HepG2 (cell line): ENCODE measurements at regions not wholly inside any gene's neighbourhood (a gene's known extent, or its start where the extent isn't known, plus 50 kb on each side); places are given as distances from the start of the nearest gene placed in this dataset.
"Not testable (repeated sequence)": the region's sequence is repeated elsewhere in the genome, so short reads cannot be mapped to it uniquely, and the experiment has no call there.

Source experiments
- ATAC-seq: fragments of 200-7000 bp; cut with Tn5 transposase; 3 replicates; pipeline ENCODE4 v1.9.1; 2020; ENCODE audit warnings: mild to moderate bottlenecking, moderate library complexity
- BruUV-seq: library from RNA; stranded (reverse); fragments of 400-500 nt; replicated peaks from 2 replicates; lab custom pipeline; 2021; lab: Mats Ljungman, UMichigan
- CTCF ChIA-PET: fragments of 300-600 bp; formaldehyde crosslinking; extraction: SDS; loops from one replicate; lab custom pipeline; 2021; ENCODE audit warnings: low total read pairs, inconsistent platforms, low intra/inter-chr PET ratio; lab: Yijun Ruan, JAX
- POLR2A ChIA-PET: fragments of 350-600 bp; sonication (Branson Sonifier 250); formaldehyde crosslinking; loops from one replicate; lab custom pipeline; 2020; ENCODE audit warnings: antibody characterized with exemption, inconsistent platforms; lab: Yijun Ruan, JAX
- DNase-seq: peaks from one replicate; pipeline ENCODE4 v3.0.0-alpha.2; 2015; ENCODE audit warnings: low spot score
- FAIRE-seq: peaks from 3 replicates; lab custom pipeline; 2011; peaks lifted over from hg19 to GRCh38; lab: Jason Lieb, UNC
- H2AFZ ChIP-seq: one replicate; pipeline ENCODE4 v1.6.1; 2011; ENCODE audit warnings: low read length, inconsistent platforms
- H3K27ac ChIP-seq: fragments of 300-600 bp; 3 replicates; pipeline ENCODE4 v1.8.0; 2011; ENCODE audit warnings: mixed run types, mild to moderate bottlenecking, mixed read lengths, low read length, inconsistent platforms; ENCODE audit not compliant: insufficient read depth; ENCODE audit errors: extremely low read length
- H3K27me3 ChIP-seq, 2 experiments: fragments of 200-600 bp in 1 of 2; 2 replicates in 1 of 2; 3 replicates in 1 of 2; pipeline versions ENCODE4 v1.6.0 to v1.8.0; 2011; ENCODE audit warnings: low read length in 2 of 2, mild to moderate bottlenecking in 2 of 2, moderate library complexity in 2 of 2, inconsistent platforms in 1 of 2; ENCODE audit not compliant: insufficient read depth in 2 of 2, control insufficient read depth in 1 of 2
- H3K36me3 ChIP-seq, 2 experiments: fragments of 200-600 bp in 1 of 2; replicated peaks in 1 of 2; 2 replicates in 1 of 2; 3 replicates in 1 of 2; pipeline versions ENCODE4 v1.5.1 to v1.8.0; 2011; ENCODE audit warnings: low read length in 2 of 2, inconsistent platforms in 1 of 2; ENCODE audit not compliant: insufficient read depth in 2 of 2, control insufficient read depth in 1 of 2
- H3K4me1 ChIP-seq: 2 replicates; pipeline ENCODE4 v1.5.1; 2012; ENCODE audit warnings: low read length, inconsistent platforms; ENCODE audit not compliant: insufficient read depth
- H3K4me2 ChIP-seq: 2 replicates; pipeline ENCODE4 v1.6.0; 2011; ENCODE audit warnings: low read depth, low read length, inconsistent platforms
- H3K4me3 ChIP-seq, 3 experiments: fragments of 200-600 bp in 1 of 3; sonication (generic), shearing (Covaris generic) in 1 of 3; replicated peaks in 1 of 3; 2 replicates each; pipeline ENCODE4 v1.5.1; 2011 to 2016; ENCODE audit warnings: low read length in 3 of 3, inconsistent platforms in 2 of 3, low read depth in 2 of 3, mild to moderate bottlenecking in 2 of 3, control low read depth in 1 of 3, mixed read lengths in 1 of 3; ENCODE audit not compliant: insufficient read depth in 1 of 3
- H3K79me2 ChIP-seq: one replicate; pipeline ENCODE4 v1.6.1; 2011; ENCODE audit warnings: low read length, inconsistent platforms; ENCODE audit not compliant: insufficient read depth
- H3K9ac ChIP-seq: 2 replicates; pipeline ENCODE4 v1.6.0; 2011; ENCODE audit warnings: mild to moderate bottlenecking, low read depth, low read length, inconsistent platforms; ENCODE audit not compliant: insufficient read depth
- H3K9me3 ChIP-seq: 2 replicates; pipeline ENCODE4 v1.5.1; 2012; ENCODE audit warnings: mild to moderate bottlenecking, low read length
- H4K20me1 ChIP-seq: 2 replicates; pipeline ENCODE4 v1.6.0; 2011; ENCODE audit warnings: inconsistent platforms, mild to moderate bottlenecking, low read length, moderate library complexity; ENCODE audit not compliant: insufficient read depth
- FOXK1 ChIP-seq: sonication (generic); formaldehyde crosslinking; IDR thresholded peaks from 2 replicates; pipeline ENCODE4 v1.4.0; 2020; ENCODE audit warnings: low read depth, missing genetic modification reagents, borderline replicate concordance
- ZNF12 ChIP-seq: sonication (generic); formaldehyde crosslinking; IDR thresholded peaks from 2 replicates; pipeline ENCODE4 v1.5.0; 2020; ENCODE audit warnings: missing genetic modification reagents
- ZNF761 ChIP-seq: sonication (generic); formaldehyde crosslinking; conservative IDR thresholded peaks from 2 replicates; pipeline ENCODE4 v1.4.0; 2020; ENCODE audit warnings: mild to moderate bottlenecking, missing genetic modification reagents
- WGBS: methylation state at CpG from one replicate; pipeline ENCODE4 v1.1.6; 2017; ENCODE audit warnings: low lambda C conversion rate; 5-methylcytosine and 5-hydroxymethylcytosine counted together
- in situ Hi-C: cut with HindIII; loops from 2 replicates; pipeline ENCODE4 v1.10.0; 2017; ENCODE audit warnings: low pct_unique_long_range_greater_than_20kb; ENCODE audit not compliant: extremely low pct_ligation_motif_present
- intact Hi-C: fragments of 100-400 bp; cut with micrococcal nuclease; formaldehyde crosslinking; loops from one replicate; pipeline ENCODE4 v1.10.0; 2022; ENCODE audit not compliant: unreplicated experiment
- TF ChIP-seq, protein P1 (sequence below): sonication (generic); formaldehyde crosslinking; IDR thresholded peaks from 2 replicates; pipeline ENCODE4 v1.4.0; 2020; ENCODE audit warnings: mild to moderate bottlenecking, missing genetic modification reagents
- TF ChIP-seq, protein P2 (sequence below): sonication (generic); formaldehyde crosslinking; IDR thresholded peaks from 2 replicates; pipeline ENCODE4 v1.4.0; 2020; ENCODE audit warnings: low read depth, mild to moderate bottlenecking, missing genetic modification reagents

DNA sequence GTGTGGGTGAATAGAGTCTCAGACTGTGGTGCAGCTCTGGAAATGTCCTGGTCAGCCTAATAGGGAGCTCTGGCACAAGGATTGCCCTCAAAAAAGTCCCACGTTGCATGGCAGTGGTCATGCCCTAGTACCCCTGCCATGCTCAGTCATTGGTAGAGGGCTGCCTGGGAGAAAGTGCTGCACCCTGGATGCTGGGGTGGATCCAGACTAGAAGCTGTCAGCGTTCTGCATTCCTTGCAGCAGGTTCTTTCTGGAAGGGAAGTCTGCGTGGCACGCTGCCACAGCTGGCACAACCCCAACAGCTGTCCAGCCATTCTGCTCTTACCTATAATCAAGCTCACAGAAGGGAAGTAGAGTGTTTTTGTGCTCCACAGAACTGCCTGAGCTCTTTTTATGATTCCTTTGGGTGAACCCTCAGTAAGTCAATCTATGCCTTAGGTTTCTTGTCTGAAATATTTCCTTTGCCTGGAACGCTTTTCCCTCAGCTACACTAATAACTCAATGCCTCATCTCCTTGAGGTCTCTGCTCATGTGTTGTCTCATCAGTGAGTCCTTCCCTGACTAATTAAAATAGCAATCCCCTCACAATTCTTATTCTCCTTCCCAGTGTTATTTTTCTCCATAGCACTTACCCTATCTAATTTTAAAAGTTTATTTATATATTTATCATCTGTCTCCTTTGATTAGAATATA is 61.5 kb upstream of the JAK1 start (continued):
- TF ChIP-seq, protein P1, sequence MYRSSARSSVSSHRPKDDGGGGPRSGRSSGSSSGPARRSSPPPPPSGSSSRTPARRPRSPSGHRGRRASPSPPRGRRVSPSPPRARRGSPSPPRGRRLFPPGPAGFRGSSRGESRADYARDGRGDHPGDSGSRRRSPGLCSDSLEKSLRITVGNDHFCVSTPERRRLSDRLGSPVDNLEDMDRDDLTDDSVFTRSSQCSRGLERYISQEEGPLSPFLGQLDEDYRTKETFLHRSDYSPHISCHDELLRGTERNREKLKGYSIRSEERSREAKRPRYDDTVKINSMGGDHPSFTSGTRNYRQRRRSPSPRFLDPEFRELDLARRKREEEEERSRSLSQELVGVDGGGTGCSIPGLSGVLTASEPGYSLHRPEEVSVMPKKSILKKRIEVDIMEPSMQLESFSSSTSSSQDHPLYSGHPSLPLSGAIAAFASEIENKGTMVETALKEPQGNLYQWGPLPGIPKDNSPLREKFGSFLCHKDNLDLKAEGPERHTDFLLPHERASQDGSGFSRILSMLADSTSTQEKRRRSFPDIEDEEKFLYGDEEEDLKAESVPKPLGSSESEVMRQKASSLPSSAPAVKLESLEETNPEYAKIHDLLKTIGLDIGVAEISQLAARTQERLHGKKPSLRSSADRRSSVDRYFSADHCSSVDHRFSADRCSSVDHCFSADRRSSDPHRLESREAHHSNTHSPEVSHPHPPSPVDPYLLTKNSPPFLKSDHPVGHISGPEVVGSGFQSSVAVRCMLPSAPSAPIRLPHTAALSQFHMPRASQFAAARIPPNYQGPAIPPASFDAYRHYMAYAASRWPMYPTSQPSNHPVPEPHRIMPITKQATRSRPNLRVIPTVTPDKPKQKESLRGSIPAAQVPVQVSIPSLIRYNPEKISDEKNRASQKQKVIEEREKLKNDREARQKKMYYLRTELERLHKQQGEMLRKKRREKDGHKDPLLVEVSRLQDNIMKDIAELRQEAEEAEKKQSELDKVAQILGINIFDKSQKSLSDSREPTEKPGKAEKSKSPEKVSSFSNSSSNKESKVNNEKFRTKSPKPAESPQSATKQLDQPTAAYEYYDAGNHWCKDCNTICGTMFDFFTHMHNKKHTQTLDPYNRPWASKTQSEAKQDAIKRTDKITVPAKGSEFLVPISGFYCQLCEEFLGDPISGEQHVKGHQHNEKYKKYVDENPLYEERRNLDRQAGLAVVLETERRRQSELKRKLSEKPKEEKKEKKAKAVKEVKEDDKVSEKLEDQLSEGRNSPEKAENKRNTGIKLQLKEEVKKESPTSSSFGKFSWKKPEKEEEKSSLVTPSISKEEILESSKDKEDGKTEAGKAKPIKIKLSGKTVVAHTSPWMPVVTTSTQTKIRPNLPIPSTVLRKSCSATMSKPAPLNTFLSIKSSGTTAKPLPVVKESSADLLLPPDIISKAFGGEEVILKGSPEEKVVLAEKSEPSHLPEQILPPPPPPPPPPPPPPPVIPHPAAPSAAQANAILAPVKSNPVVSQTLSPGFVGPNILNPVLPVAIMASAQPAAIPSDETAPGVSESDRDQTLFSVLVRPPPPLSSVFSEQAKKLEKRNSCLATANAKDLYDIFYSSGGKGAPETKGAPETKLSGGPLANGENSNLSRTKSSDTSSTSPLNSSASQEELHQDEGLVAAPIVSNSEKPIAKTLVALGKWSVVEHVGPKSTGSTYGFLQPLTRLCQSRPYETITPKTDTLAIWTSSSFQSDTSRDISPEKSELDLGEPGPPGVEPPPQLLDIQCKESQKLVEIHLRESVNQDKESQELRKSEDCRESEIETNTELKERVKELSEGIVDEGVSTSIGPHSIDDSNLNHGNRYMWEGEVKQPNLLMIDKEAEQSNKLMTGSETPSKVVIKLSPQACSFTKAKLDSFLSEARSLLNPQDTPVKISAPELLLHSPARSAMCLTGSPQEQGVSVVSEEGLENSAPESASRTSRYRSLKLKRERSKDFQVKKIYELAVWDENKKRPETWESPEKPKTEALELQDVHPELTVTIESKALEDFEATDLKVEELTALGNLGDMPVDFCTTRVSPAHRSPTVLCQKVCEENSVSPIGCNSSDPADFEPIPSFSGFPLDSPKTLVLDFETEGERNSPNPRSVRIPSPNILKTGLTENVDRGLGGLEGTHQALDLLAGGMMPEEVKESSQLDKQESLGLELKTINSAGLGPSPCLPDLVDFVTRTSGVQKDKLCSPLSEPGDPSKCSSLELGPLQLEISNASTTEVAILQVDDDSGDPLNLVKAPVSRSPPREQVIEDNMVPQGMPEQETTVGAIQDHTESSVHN (CRISPR knock-in tag): no peak
- TF ChIP-seq FOXK1 (CRISPR knock-in tag) (no peak), ZNF12 (CRISPR knock-in tag) (no peak), ZNF761 (CRISPR knock-in tag) (no peak)
- TF ChIP-seq, protein P2, sequence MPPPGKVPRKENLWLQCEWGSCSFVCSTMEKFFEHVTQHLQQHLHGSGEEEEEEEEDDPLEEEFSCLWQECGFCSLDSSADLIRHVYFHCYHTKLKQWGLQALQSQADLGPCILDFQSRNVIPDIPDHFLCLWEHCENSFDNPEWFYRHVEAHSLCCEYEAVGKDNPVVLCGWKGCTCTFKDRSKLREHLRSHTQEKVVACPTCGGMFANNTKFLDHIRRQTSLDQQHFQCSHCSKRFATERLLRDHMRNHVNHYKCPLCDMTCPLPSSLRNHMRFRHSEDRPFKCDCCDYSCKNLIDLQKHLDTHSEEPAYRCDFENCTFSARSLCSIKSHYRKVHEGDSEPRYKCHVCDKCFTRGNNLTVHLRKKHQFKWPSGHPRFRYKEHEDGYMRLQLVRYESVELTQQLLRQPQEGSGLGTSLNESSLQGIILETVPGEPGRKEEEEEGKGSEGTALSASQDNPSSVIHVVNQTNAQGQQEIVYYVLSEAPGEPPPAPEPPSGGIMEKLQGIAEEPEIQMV (CRISPR knock-in tag): no peak

DNA sequence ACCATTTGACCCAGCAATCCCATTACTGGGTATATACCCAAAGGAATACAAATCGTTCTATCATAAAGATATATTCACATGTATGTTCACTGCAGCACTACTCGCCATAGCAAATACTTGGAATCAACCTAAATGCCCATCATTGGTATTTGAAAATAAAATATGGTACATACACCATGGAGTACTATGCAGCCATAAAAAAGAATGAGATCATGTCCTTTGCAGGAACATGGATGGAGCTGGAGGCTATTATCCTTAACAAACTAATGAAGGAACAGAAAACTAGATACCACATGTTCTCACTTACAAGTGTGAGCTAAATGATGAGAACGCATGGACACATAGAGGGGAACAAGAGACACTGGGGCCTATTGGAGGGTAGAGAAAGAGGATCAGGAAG is 63.1 kb upstream of the JAK1 start:
- ATAC-seq, CTCF ChIA-PET, intact Hi-C loops, H3K9me3 ChIP-seq, H3K4me2 ChIP-seq, DNase-seq, POLR2A ChIA-PET, H3K9ac ChIP-seq, H3K79me2 ChIP-seq, H4K20me1 ChIP-seq, H3K4me3 ChIP-seq, BruUV-seq, H3K27me3 ChIP-seq, FAIRE-seq, H2AFZ ChIP-seq, H3K27ac ChIP-seq, H3K4me1 ChIP-seq, in situ Hi-C loops, H3K36me3 ChIP-seq: not testable (repeated sequence)
- 29% methylated on average over 3 of the region's 3 CpGs for WGBS

DNA sequence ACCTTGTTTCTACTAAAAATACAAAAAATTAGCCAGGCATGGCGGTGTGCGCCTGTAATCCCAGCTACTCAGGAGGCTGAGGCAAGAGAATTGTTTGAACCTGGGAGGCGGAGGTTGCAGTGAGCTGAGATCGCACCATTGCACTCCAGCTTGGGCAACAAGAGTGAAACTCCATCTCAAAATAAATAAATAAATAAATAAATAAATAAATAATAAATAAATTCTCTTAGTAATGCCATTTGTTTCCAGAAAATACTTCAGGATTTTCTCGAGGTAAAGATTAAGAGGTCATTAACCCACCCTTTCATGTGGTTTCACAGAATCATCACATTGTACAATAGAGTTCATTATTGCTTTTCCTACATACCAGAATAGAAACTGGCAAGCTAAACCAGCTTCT is 68.5 kb upstream of the JAK1 start:
- in situ Hi-C loops, ATAC-seq, BruUV-seq, H4K20me1 ChIP-seq, H3K9me3 ChIP-seq, CTCF ChIA-PET, H3K4me1 ChIP-seq, POLR2A ChIA-PET, H3K27ac ChIP-seq, H3K27me3 ChIP-seq, H3K4me3 ChIP-seq, H2AFZ ChIP-seq, H3K79me2 ChIP-seq, H3K9ac ChIP-seq, FAIRE-seq, H3K36me3 ChIP-seq, intact Hi-C loops, DNase-seq, H3K4me2 ChIP-seq: not testable (repeated sequence)
- 67% methylated on average over 5 of the region's 5 CpGs for WGBS
